GM20000 (cell line): ENCODE measurements at regions not wholly inside any gene's neighbourhood (a gene's known extent, or its start where the extent isn't known, plus 50 kb on each side); places are given as distances from the start of the nearest gene placed in this dataset.

ENCODE experiments used
- DNase-seq: peaks from one replicate; pipeline ENCODE4 v3.0.0; 2012; ENCODE audit warnings: low spot score
- TF ChIP-seq, protein P1 (sequence below): IDR thresholded peaks from 2 replicates; pipeline ENCODE4 v1.5.1; 2012; ENCODE audit warnings: mild to moderate bottlenecking, control low read depth; ENCODE audit errors: extremely low read depth, missing control alignments

DNA sequence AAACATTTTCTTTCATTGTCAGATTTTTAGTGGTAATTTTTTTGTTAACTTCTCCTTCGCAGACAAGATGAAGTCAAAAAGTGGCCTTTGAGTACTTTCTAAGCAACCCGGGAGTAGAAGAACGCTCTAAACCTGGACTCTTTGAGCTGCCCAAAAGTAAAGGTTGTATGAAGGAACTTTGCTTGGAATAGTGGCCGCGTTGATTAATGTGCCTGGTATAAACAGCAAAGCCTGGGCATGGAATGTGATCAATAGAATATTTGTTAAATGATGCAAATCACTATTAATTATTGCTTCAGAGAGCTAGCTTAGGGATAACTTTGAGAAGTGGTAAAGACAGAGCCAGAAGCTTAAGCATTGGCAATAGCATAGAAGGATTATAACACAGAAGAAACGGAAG is 475.1 kb upstream of the ANKRD30A start:
- TF ChIP-seq, protein P1, sequence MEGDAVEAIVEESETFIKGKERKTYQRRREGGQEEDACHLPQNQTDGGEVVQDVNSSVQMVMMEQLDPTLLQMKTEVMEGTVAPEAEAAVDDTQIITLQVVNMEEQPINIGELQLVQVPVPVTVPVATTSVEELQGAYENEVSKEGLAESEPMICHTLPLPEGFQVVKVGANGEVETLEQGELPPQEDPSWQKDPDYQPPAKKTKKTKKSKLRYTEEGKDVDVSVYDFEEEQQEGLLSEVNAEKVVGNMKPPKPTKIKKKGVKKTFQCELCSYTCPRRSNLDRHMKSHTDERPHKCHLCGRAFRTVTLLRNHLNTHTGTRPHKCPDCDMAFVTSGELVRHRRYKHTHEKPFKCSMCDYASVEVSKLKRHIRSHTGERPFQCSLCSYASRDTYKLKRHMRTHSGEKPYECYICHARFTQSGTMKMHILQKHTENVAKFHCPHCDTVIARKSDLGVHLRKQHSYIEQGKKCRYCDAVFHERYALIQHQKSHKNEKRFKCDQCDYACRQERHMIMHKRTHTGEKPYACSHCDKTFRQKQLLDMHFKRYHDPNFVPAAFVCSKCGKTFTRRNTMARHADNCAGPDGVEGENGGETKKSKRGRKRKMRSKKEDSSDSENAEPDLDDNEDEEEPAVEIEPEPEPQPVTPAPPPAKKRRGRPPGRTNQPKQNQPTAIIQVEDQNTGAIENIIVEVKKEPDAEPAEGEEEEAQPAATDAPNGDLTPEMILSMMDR, result no peak
- no peak for DNase-seq

DNA sequence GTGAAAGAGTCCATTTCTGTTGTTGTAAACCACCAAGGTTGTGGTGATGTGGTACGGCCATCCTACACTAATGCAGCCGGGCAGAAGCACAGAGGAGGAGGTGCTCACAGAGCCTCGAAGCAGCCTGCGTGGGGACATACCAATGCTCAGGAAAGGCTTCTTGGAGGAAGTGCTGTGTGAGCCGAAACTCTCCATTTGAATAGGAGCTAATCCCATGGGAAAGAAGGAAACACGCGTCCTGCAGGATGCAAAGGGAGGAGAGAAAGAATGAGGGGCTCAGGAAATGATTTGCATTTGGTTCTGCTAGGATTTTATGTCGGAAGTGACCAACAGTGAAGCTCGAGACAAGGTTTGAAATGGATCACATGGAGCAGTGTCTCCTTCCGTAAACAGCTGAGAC is 477.9 kb upstream of the ANKRD30A start:
- TF ChIP-seq, protein P1, result no peak
- DNase-seq, result no peak

DNA sequence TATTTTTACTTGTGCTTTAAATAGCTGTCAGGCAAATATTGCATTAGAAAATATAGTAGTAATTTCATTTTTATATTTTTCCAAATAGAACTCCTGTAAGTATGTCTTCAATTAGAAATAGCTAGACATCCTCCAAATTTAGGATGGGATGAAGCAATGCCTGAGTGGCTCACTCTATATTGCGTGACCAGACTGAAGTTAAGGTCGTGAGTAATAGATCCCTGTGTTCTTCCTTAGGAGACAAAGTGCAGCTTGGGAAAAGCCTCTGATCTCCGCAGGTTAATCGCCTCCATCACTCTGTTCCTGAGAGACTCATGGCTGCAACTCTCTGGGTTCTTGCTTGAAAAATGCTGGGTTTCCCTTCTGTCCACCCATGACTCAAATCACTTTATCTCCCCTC is 484.8 kb upstream of the ANKRD30A start:
- no peak for DNase-seq
- TF ChIP-seq, protein P1, result no peak

DNA sequence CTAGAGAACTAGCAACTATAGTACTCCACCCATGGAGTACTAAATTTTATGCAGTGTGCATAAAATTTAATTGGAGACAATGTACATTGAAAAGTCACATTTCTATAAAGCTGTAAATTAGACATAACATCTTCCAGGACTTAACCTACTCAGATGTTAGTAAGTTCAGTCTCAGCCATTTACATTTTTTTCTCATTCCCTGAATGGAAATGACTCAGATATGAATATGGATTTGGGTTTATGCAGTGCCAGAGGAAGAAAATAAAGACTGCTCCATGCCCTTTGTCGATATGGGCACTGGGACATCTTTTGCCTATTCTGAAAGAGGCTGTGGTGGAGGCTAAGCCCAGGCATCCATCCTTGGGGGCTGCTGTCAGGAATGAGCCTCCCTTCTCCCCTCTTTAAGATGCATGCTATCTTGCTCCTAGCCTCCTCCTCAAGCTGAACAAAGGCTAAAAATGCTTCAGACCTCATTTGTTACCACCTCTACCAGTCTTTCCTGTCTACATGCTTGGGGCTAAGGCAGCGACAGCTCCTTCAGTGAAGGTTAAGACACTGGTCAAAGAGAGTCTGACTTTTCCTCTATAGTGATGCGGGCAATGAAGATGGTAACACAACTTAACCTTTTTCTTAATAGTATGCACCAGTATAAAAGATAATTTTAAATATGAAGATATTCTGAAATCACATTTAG is 486.8 kb upstream of the ANKRD30A start:
- no peak for DNase-seq
- TF ChIP-seq, protein P1, result no peak

DNA sequence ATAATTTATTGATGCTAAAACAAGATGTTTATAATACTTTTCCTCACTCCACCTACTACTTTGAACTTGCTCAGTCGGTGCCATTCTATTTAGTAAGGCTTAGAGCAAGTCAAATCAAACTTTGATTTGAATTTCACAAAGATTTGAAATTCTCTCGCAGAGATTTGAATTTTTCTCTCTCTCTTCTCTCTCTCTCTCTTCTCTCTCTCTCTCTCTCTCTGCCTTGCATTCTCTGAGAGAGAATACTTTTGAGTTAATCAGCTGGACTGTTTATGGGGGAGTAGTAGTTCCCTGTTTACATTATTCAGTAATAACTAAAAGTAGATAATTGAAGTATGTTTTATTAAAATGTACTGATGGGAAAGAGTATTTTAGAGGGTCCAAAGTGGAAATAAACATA is 488.5 kb upstream of the ANKRD30A start:
- TF ChIP-seq, protein P1, result no peak
- DNase-seq, result no peak

DNA sequence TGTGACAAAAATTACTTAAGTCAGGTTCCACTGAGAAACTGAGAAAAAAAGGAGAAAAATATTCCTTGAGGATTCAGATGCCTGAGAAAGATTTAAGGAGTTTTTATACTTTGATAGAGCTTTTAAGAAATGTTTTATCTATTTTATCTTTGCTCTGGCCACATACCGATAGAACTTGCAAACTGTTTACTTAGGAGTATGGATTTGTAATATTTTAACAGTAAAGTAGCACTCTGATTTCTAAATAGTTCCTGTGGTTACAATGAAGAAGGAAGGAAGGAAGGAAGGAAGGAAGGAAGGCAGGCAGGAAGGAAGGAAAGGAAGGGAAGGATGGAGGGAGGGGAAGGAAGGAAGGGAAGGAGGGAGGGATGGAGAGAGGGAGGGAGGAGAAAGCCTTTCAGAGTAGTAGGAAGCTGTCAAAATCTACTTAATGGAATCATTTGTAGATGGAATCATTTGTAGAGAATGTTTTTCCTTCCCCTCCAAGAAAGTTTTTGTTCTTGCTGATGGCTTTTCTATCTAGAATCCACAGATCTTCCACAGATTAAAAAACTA is 489.0 kb upstream of the ANKRD30A start:
- no peak for DNase-seq
- TF ChIP-seq, protein P1, result no peak

DNA sequence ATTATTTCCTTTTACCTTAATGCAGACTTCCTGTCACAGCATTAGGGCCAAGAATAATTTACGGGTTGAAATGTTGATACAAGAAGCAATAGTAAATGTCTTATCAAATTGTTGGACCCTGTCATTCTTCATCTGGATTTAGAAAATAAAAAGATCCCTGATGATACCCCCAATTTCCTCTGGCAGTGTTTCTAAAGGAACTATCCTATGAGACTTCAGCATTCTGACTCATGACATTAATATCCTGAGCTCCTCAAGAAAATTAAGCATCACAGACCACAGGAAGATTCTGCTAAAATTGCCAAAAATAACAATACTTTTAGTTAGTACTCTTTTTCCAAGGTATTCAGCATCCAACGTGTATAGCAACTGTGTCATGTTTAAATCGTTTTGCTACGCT is 490.5 kb upstream of the ANKRD30A start:
- TF ChIP-seq, protein P1, result no peak
- no peak for DNase-seq
